ENCODE measurements at regions not wholly inside any gene's neighbourhood (a gene's known extent, or its start where the extent isn't known, plus 50 kb on each side); places are given as distances from the start of the nearest gene placed in this dataset.
A peak's percentile ranks its signal among the peaks of the same experiment; 100 is the strongest.

- Histone ChIP-seq H3K4me1 (ENCODE audit: control insufficient read depth, insufficient read depth, low read length) (no peaks in the 10 kb centered on the region), H3K4me3 (ENCODE audit: low read depth, low read length) (no peak overlapping the region), H3K27me3 (ENCODE audit: control insufficient read depth, insufficient read depth, low read length) (no peaks in the 10 kb centered on the region), H3K27ac (ENCODE audit: low read depth, low read length) (no peak overlapping the region), H3K36me3 (ENCODE audit: control insufficient read depth, insufficient read depth, low read length) (peaks cover 3% of the 10 kb centered on the region), H3K9me3 (ENCODE audit: control insufficient read depth, insufficient read depth, low read length) (no peaks in the 10 kb centered on the region)
- WGBS (ENCODE audit: insufficient coverage): 100% methylated on average over 1 of the region's 2 CpGs
- no peak for DNase-seq (ENCODE audit: low read depth in 4 of 6, low spot score in 6 of 6)
These were observed 51.8 kb upstream of the SLC16A1 start for GRCh38 chr1:113007706-113008364.

- 88% methylated on average over 2 of the region's 4 CpGs for WGBS (ENCODE audit: insufficient coverage)
- no peak overlapping the region for H3K27ac ChIP-seq (ENCODE audit: low read depth, low read length)
- H3K4me3 ChIP-seq (ENCODE audit: low read depth, low read length): no peak overlapping the region
- no peak for DNase-seq (ENCODE audit: low read depth in 4 of 6, low spot score in 6 of 6)
- no peaks in the 10 kb centered on the region for H3K9me3 ChIP-seq (ENCODE audit: control insufficient read depth, insufficient read depth, low read length)
- peaks cover 3% of the 10 kb centered on the region for H3K36me3 ChIP-seq (ENCODE audit: control insufficient read depth, insufficient read depth, low read length)
- H3K27me3 ChIP-seq (ENCODE audit: control insufficient read depth, insufficient read depth, low read length): no peaks in the 10 kb centered on the region
- H3K4me1 ChIP-seq (ENCODE audit: control insufficient read depth, insufficient read depth, low read length): no peaks in the 10 kb centered on the region
These were observed 52.3 kb upstream of the SLC16A1 start for GRCh38 chr1:113008365-113008714.

GRCh38 chr1:113012149-113012548 lies 56.2 kb upstream of the SLC16A1 start:
- H3K27me3 ChIP-seq (ENCODE audit: control insufficient read depth, insufficient read depth, low read length): no peaks in the 10 kb centered on the region
- no peak overlapping the region for H3K4me3 ChIP-seq (ENCODE audit: low read depth, low read length)
- DNase-seq (ENCODE audit: low read depth in 4 of 6, low spot score in 6 of 6): no peak
- H3K9me3 ChIP-seq (ENCODE audit: control insufficient read depth, insufficient read depth, low read length): no peaks in the 10 kb centered on the region
- WGBS (ENCODE audit: insufficient coverage): no CpG with 5 or more reads among the region's 1 CpG
- H3K4me1 ChIP-seq (ENCODE audit: control insufficient read depth, insufficient read depth, low read length): no peaks in the 10 kb centered on the region
- H3K36me3 ChIP-seq (ENCODE audit: control insufficient read depth, insufficient read depth, low read length): no peaks in the 10 kb centered on the region
- no peak overlapping the region for H3K27ac ChIP-seq (ENCODE audit: low read depth, low read length)

- no peak for DNase-seq (ENCODE audit: low read depth in 4 of 6, low spot score in 6 of 6)
- Histone ChIP-seq H3K27ac (ENCODE audit: low read depth, low read length) (no peak overlapping the region), H3K27me3 (ENCODE audit: control insufficient read depth, insufficient read depth, low read length) (no peaks in the 10 kb centered on the region), H3K9me3 (ENCODE audit: control insufficient read depth, insufficient read depth, low read length) (no peaks in the 10 kb centered on the region), H3K4me3 (ENCODE audit: low read depth, low read length) (no peak overlapping the region), H3K36me3 (ENCODE audit: control insufficient read depth, insufficient read depth, low read length) (no peaks in the 10 kb centered on the region), H3K4me1 (ENCODE audit: control insufficient read depth, insufficient read depth, low read length) (no peaks in the 10 kb centered on the region)
- no CpG with 5 or more reads among the region's 2 CpGs for WGBS (ENCODE audit: insufficient coverage)
These were observed 57.8 kb upstream of the SLC16A1 start for GRCh38 chr1:113013823-113014222.

GRCh38 chr1:113014508-113014907 lies 58.5 kb upstream of the LRIG2 start:
- DNase-seq (ENCODE audit: low read depth in 4 of 6, low spot score in 6 of 6): no peak
- no peaks in the 10 kb centered on the region for H3K9me3 ChIP-seq (ENCODE audit: control insufficient read depth, insufficient read depth, low read length)
- H3K27ac ChIP-seq (ENCODE audit: low read depth, low read length): no peak overlapping the region
- WGBS (ENCODE audit: insufficient coverage): 86% methylated on average over 1 of the region's 4 CpGs
- no peaks in the 10 kb centered on the region for H3K27me3 ChIP-seq (ENCODE audit: control insufficient read depth, insufficient read depth, low read length)
- H3K4me1 ChIP-seq (ENCODE audit: control insufficient read depth, insufficient read depth, low read length): no peaks in the 10 kb centered on the region
- no peaks in the 10 kb centered on the region for H3K36me3 ChIP-seq (ENCODE audit: control insufficient read depth, insufficient read depth, low read length)
- no peak overlapping the region for H3K4me3 ChIP-seq (ENCODE audit: low read depth, low read length)

GRCh38 chr1:113018911-113019310 lies 54.1 kb upstream of the LRIG2 start:
- H3K9me3 ChIP-seq (ENCODE audit: control insufficient read depth, insufficient read depth, low read length): no peaks in the 10 kb centered on the region
- H3K27me3 ChIP-seq (ENCODE audit: control insufficient read depth, insufficient read depth, low read length): no peaks in the 10 kb centered on the region
- no peak overlapping the region for H3K4me3 ChIP-seq (ENCODE audit: low read depth, low read length)
- DNase-seq (ENCODE audit: low read depth in 4 of 6, low spot score in 6 of 6): no peak
- H3K4me1 ChIP-seq (ENCODE audit: control insufficient read depth, insufficient read depth, low read length): no peaks in the 10 kb centered on the region
- no peaks in the 10 kb centered on the region for H3K36me3 ChIP-seq (ENCODE audit: control insufficient read depth, insufficient read depth, low read length)
- WGBS (ENCODE audit: insufficient coverage): 100% methylated on average over 1 of the region's 1 CpG
- H3K27ac ChIP-seq (ENCODE audit: low read depth, low read length): no peak overlapping the region

- Histone ChIP-seq H3K4me1 (ENCODE audit: control insufficient read depth, insufficient read depth, low read length) (no peaks in the 10 kb centered on the region), H3K27ac (ENCODE audit: low read depth, low read length) (no peak overlapping the region), H3K36me3 (ENCODE audit: control insufficient read depth, insufficient read depth, low read length) (no peaks in the 10 kb centered on the region), H3K4me3 (ENCODE audit: low read depth, low read length) (no peak overlapping the region), H3K27me3 (ENCODE audit: control insufficient read depth, insufficient read depth, low read length) (no peaks in the 10 kb centered on the region), H3K9me3 (ENCODE audit: control insufficient read depth, insufficient read depth, low read length) (no peaks in the 10 kb centered on the region)
- DNase-seq (ENCODE audit: low read depth in 4 of 6, low spot score in 6 of 6): peak in 1 of 6 donors; percentile 62
- 54% methylated on average over 5 of the region's 7 CpGs for WGBS (ENCODE audit: insufficient coverage)
These were observed 51.4 kb upstream of the LRIG2 start for GRCh38 chr1:113021430-113022085.
